GM12878 (cell line): ENCODE measurements at regions not wholly inside any gene's neighbourhood (a gene's known extent, or its start where the extent isn't known, plus 50 kb on each side); places are given as distances from the start of the nearest gene placed in this dataset.

Experiments
- ATAC-seq: fragments of 200-7000 bp; cut with Tn5 transposase; 3 replicates; pipeline ENCODE4 v1.9.1; 2020; ENCODE audit warnings: mild to moderate bottlenecking, moderate library complexity
- BruUV-seq: library from RNA; stranded (reverse); fragments of 400-500 nt; replicated peaks from 2 replicates; lab custom pipeline; 2021; lab: Mats Ljungman, UMichigan
- CTCF ChIA-PET: fragments of 300-600 bp; sonication (Branson Sonifier 250); formaldehyde crosslinking; extraction: SDS; loops from one replicate; lab custom pipeline; 2021; ENCODE audit warnings: inconsistent platforms; lab: Yijun Ruan, JAX
- POLR2A ChIA-PET: fragments of 350-600 bp; formaldehyde crosslinking; extraction: SDS; loops from one replicate; lab custom pipeline; 2021; ENCODE audit warnings: inconsistent platforms; lab: Charles Lee
- RAD21 ChIA-PET: fragments of 300-600 bp; sonication (Branson Sonifier 250); formaldehyde crosslinking; loops from one replicate; lab custom pipeline; 2023; ENCODE audit warnings: antibody characterized with exemption; ENCODE audit not compliant: unreplicated experiment; lab: Charles Lee
- SMC1A ChIA-PET: fragments of 300-600 bp; sonication (Branson Sonifier 250); formaldehyde crosslinking; loops from one replicate; lab custom pipeline; 2023; ENCODE audit not compliant: unreplicated experiment, uncharacterized antibody; lab: Charles Lee
- DNase-seq: peaks from one replicate; pipeline ENCODE4 v3.0.0-alpha.2; 2011; ENCODE audit warnings: low read depth, low spot score
- FAIRE-seq: peaks from 3 replicates; lab custom pipeline; 2011; peaks lifted over from hg19 to GRCh38; lab: Jason Lieb, UNC
- H2AFZ ChIP-seq: 2 replicates; pipeline ENCODE4 v1.6.0; 2011; ENCODE audit warnings: low read depth, low read length, control low read depth; ENCODE audit not compliant: control insufficient read depth
- H3K27ac ChIP-seq: 2 replicates; pipeline ENCODE4 v1.5.1; 2011; ENCODE audit warnings: control low read depth; ENCODE audit not compliant: control insufficient read depth, insufficient read depth
- H3K27me3 ChIP-seq, 2 experiments: replicated peaks in 1 of 2; 2 replicates each; pipeline versions ENCODE4 v1.6.0 to v1.6.1; 2011; ENCODE audit warnings: low read length in 1 of 2; ENCODE audit not compliant: control insufficient read depth in 2 of 2, insufficient read depth in 2 of 2
- H3K36me3 ChIP-seq, 2 experiments: 2 replicates each; pipeline ENCODE4 v1.5.1; 2011; ENCODE audit warnings: low read length in 1 of 2; ENCODE audit not compliant: control insufficient read depth in 2 of 2, insufficient read depth in 2 of 2
- H3K4me1 ChIP-seq: 2 replicates; pipeline ENCODE4 v1.6.1; 2011; ENCODE audit warnings: mild to moderate bottlenecking, low read length, moderate library complexity, mixed read lengths; ENCODE audit not compliant: control insufficient read depth, insufficient read depth
- H3K4me2 ChIP-seq: 2 replicates; pipeline ENCODE4 v1.6.0; 2011; ENCODE audit warnings: control low read depth; ENCODE audit not compliant: control insufficient read depth, insufficient read depth
- H3K4me3 ChIP-seq: fragments of 200-600 bp; sonication (generic); 2 replicates; pipeline ENCODE4 v1.5.1; 2016
- H3K79me2 ChIP-seq: 2 replicates; pipeline ENCODE4 v1.6.0; 2011; ENCODE audit warnings: low read length; ENCODE audit not compliant: control insufficient read depth, insufficient read depth
- H3K9ac ChIP-seq: 2 replicates; pipeline ENCODE4 v1.8.0; 2011; ENCODE audit warnings: low read length, control low read depth, mixed read lengths; ENCODE audit not compliant: control insufficient read depth, insufficient read depth
- H3K9me3 ChIP-seq: replicated peaks from 3 replicates; pipeline ENCODE4 v1.5.1; 2011; ENCODE audit warnings: mild to moderate bottlenecking, low read length; ENCODE audit not compliant: control insufficient read depth, insufficient read depth
- H4K20me1 ChIP-seq: 2 replicates; pipeline ENCODE4 v1.6.0; 2011; ENCODE audit not compliant: control insufficient read depth, insufficient read depth
- NKRF ChIP-seq: fragments of 450-650 bp; conservative IDR thresholded peaks from 2 replicates; pipeline ENCODE4 v1.6.1; 2017; ENCODE audit warnings: mild to moderate bottlenecking, moderate library complexity
- PKNOX1 ChIP-seq: fragments of 450-650 bp; IDR thresholded peaks from 2 replicates; pipeline ENCODE4 v1.6.1; 2016; ENCODE audit warnings: mild to moderate bottlenecking
- POU2F2 ChIP-seq: IDR thresholded peaks from 3 replicates; pipeline ENCODE4 v1.6.1; 2011; ENCODE audit warnings: low read depth, mild to moderate bottlenecking, low read length, borderline replicate concordance
- SKIL ChIP-seq: fragments of 450-650 bp; IDR thresholded peaks from 2 replicates; pipeline ENCODE4 v1.6.1; 2017; ENCODE audit warnings: mild to moderate bottlenecking, low read depth, inconsistent platforms; ENCODE audit not compliant: poor library complexity, severe bottlenecking
- SMAD5 ChIP-seq: IDR thresholded peaks from 2 replicates; pipeline ENCODE4 v1.6.1; 2016; ENCODE audit warnings: antibody characterized with exemption, low read depth
- TCF3 ChIP-seq: IDR thresholded peaks from 2 replicates; pipeline ENCODE4 v1.6.1; 2012; ENCODE audit warnings: low read depth, mild to moderate bottlenecking, low read length, borderline replicate concordance; ENCODE audit not compliant: insufficient read depth
- WGBS: methylation state at CpG from one replicate; pipeline ENCODE4 v1.1.6; 2016; ENCODE audit warnings: low lambda C conversion rate; ENCODE audit not compliant: insufficient replicate concordance, insufficient coverage; ENCODE audit errors: missing lambda C conversion rate; 5-methylcytosine and 5-hydroxymethylcytosine counted together
- in situ Hi-C: fragments of 300-500 bp; cut with MboI; formaldehyde crosslinking; loops from 9 replicates; pipeline ENCODE4 v1.14.3; 2018; ENCODE audit warnings: mixed read lengths
- intact Hi-C: fragments of 100-400 bp; cut with micrococcal nuclease; formaldehyde crosslinking; loops from one replicate; pipeline ENCODE4 v1.14.2; 2022; ENCODE audit not compliant: unreplicated experiment

GRCh38 chr20:19850198-19850533 is 92.1 kb downstream of the RIN2 start:
- no peak overlapping the region for H2AFZ ChIP-seq
- H3K9me3 ChIP-seq = no peaks in the 10 kb centered on the region
- no TSS peak for BruUV-seq
- ChIA-PET SMC1A (interaction anchor here (1.5 to 2.2 kb wide), 2 partner anchors 9 to 144 kb away, joined by 3 to 10 read pairs; no protein-coding TSS in a partner anchor), RAD21 (no interaction called here), POLR2A (no interaction called here), CTCF (no interaction called here)
- ATAC-seq (no peak), FAIRE-seq (no peak), DNase-seq (no peak)
- no peaks in the 10 kb centered on the region for H4K20me1 ChIP-seq
- in situ Hi-C loops (no loop called here), intact Hi-C loops (no loop called here)
- 6% methylated on average over 4 of the region's 4 CpGs for WGBS
- H3K4me2 ChIP-seq = no peak overlapping the region
- no peak overlapping the region for H3K4me3 ChIP-seq
- TF ChIP-seq TCF3 = no peak
- no peak for TF ChIP-seq PKNOX1
- no peak for TF ChIP-seq POU2F2
- no peak for TF ChIP-seq NKRF
- no peak for TF ChIP-seq SMAD5
- TF ChIP-seq SKIL = no peak
- no peaks in the 10 kb centered on the region for H3K27me3 ChIP-seq
- no peaks in the 10 kb centered on the region for H3K79me2 ChIP-seq
- no peak overlapping the region for H3K9ac ChIP-seq
- no peaks in the 10 kb centered on the region for H3K4me1 ChIP-seq
- H3K36me3 ChIP-seq = no peaks in the 10 kb centered on the region
- H3K27ac ChIP-seq = no peak overlapping the region
